Naive B cell (primary cell): ENCODE measurements at regions not wholly inside any gene's neighbourhood (a gene's known extent, or its start where the extent isn't known, plus 50 kb on each side); places are given as distances from the start of the nearest gene placed in this dataset.
"Not testable (repeated sequence)": the region's sequence is repeated elsewhere in the genome, so short reads cannot be mapped to it uniquely, and the experiment has no call there.

ENCODE experiments used
- ATAC-seq, 2 donors: fragments of 150-1000 bp; cut with Tn5 transposase; 2 replicates each; pipeline ENCODE4 v1.10.0; 2021; ENCODE audit warnings: low read depth in 2 of 2, mild to moderate bottlenecking in 2 of 2, moderate library complexity in 2 of 2
- DNase-seq: peaks from one replicate; pipeline ENCODE4 v3.0.0; 2022
- H3K27ac Mint-ChIP-seq, 6 donors: one replicate each; pipeline ENCODE4 v1.8.0; 2020 to 2022; ENCODE audit warnings: mild to moderate bottlenecking in 6 of 6, mixed read lengths in 6 of 6, moderate library complexity in 5 of 6, inconsistent platforms in 2 of 6
- H3K27me3 Mint-ChIP-seq, 3 donors: one replicate each; pipeline ENCODE4 v1.8.0; 2021 to 2022; ENCODE audit warnings: mixed read lengths in 3 of 3, mild to moderate bottlenecking in 1 of 3
- H3K36me3 Mint-ChIP-seq, 2 donors: one replicate each; pipeline ENCODE4 v1.8.0; 2020 to 2022; ENCODE audit warnings: mixed read lengths in 2 of 2, inconsistent platforms in 1 of 2, mild to moderate bottlenecking in 1 of 2
- H3K4me1 Mint-ChIP-seq, 3 donors: one replicate each; pipeline ENCODE4 v1.8.0; 2020 to 2022; ENCODE audit warnings: mixed read lengths in 3 of 3, inconsistent platforms in 1 of 3, mild to moderate bottlenecking in 1 of 3, moderate library complexity in 1 of 3
- H3K4me3 Mint-ChIP-seq, 8 donors: one replicate each; pipeline ENCODE4 v1.8.0; 2020 to 2022; ENCODE audit warnings: mild to moderate bottlenecking in 8 of 8, mixed read lengths in 8 of 8, moderate library complexity in 8 of 8, inconsistent platforms in 2 of 8
- H3K9me3 Mint-ChIP-seq, 7 donors: one replicate each; pipeline ENCODE4 v1.8.0; 2020 to 2022; ENCODE audit warnings: mixed read lengths in 7 of 7, mild to moderate bottlenecking in 5 of 7, inconsistent platforms in 2 of 7, moderate library complexity in 1 of 7

GRCh38 chr4:173642509-173642908, 112.5 kb upstream of the HAND2 start:
- H3K36me3 Mint-ChIP-seq: no peaks in the 10 kb centered on the region
- H3K9me3 Mint-ChIP-seq: peaks cover under 1 to 17% (median 5%) of the 10 kb centered on the region in 7 donors
- DNase-seq: no peak
- H3K4me1 Mint-ChIP-seq: no peaks in the 10 kb centered on the region
- no peak overlapping the region for H3K4me3 Mint-ChIP-seq
- ATAC-seq: no peak
- no peak overlapping the region for H3K27ac Mint-ChIP-seq
- no peaks in the 10 kb centered on the region for H3K27me3 Mint-ChIP-seq

DNA sequence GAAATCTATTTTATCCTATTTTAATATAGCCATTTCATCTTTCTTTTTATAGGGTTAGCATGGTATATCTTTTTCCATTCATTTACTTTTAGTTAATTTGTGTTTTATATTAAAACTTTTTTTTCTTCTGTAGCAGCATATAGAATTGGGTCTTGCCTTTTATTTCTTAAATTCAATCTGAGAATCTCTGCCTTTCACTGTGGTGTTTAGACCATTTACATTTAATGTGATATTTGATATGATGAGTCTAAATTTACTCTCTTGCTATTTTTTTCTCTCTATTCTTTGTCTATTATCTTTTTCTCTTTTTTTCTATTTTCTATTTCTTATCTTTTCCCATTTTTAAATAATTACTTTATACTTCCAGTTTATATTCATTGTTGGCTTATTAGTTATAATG, 105.4 kb upstream of the HAND2 start:
- no peaks in the 10 kb centered on the region for H3K4me1 Mint-ChIP-seq
- peaks cover 0 to 4% of the 10 kb centered on the region in 2 donors for H3K36me3 Mint-ChIP-seq
- DNase-seq: no peak
- H3K9me3 Mint-ChIP-seq: peaks cover 5 to 69% (median 23%) of the 10 kb centered on the region in 7 donors
- no peaks in the 10 kb centered on the region for H3K27me3 Mint-ChIP-seq
- ATAC-seq: no peak
- H3K4me3 Mint-ChIP-seq: no peak overlapping the region
- H3K27ac Mint-ChIP-seq: no peak overlapping the region

- no peak for DNase-seq
- H3K36me3 Mint-ChIP-seq: no peaks in the 10 kb centered on the region
- ATAC-seq: no peak
- H3K9me3 Mint-ChIP-seq: peaks cover 14 to 64% (median 37%) of the 10 kb centered on the region in 7 donors
- no peaks in the 10 kb centered on the region for H3K4me1 Mint-ChIP-seq
- H3K27ac Mint-ChIP-seq: no peak overlapping the region
- H3K4me3 Mint-ChIP-seq: no peak overlapping the region
- H3K27me3 Mint-ChIP-seq: no peaks in the 10 kb centered on the region
Measured at GRCh38 chr4:173626277-173626676, 96.2 kb upstream of the HAND2 start.

GRCh38 chr4:173618648-173619047, 88.6 kb upstream of the HAND2 start:
- H3K9me3 Mint-ChIP-seq: peaks cover 13 to 59% (median 24%) of the 10 kb centered on the region in 7 donors
- not testable (repeated sequence) for DNase-seq, H3K4me3 Mint-ChIP-seq, H3K36me3 Mint-ChIP-seq, H3K4me1 Mint-ChIP-seq, ATAC-seq, H3K27me3 Mint-ChIP-seq, H3K27ac Mint-ChIP-seq

DNA sequence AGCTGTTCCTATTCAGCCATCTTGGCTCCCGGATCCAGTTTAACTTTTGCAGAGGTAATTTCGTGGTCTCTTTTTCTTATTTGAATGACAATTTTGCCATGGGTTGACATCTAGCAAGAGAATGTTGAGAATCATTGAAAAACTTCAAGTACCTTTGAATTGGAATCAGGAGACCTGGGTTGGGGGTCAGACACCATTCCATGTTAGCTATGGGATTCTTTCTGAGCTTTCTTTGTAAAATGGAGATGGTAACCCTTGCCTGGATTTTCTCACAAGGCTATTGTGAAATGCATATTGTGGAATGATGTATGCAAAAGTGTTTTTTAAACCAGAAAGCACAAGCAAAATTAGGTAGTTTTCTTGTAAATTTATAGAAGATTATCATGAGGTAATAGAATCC, 79.1 kb upstream of the HAND2 start:
- H3K9me3 Mint-ChIP-seq: peaks cover 11 to 27% (median 18%) of the 10 kb centered on the region in 7 donors
- no peak overlapping the region for H3K4me3 Mint-ChIP-seq
- peaks cover 0 to 13% of the 10 kb centered on the region in 2 donors for H3K36me3 Mint-ChIP-seq
- ATAC-seq (no peak), DNase-seq (no peak)
- no peaks in the 10 kb centered on the region for H3K4me1 Mint-ChIP-seq
- no peak overlapping the region for H3K27ac Mint-ChIP-seq
- no peaks in the 10 kb centered on the region for H3K27me3 Mint-ChIP-seq

- Mint-ChIP-seq H3K9me3 (peaks cover 12 to 27% (median 18%) of the 10 kb centered on the region in 7 donors), H3K36me3 (peaks cover 0 to 13% of the 10 kb centered on the region in 2 donors)
- not testable (repeated sequence) for DNase-seq, H3K27ac Mint-ChIP-seq, H3K4me3 Mint-ChIP-seq, H3K4me1 Mint-ChIP-seq, H3K27me3 Mint-ChIP-seq, ATAC-seq
Measured at GRCh38 chr4:173608632-173609031, 78.6 kb upstream of the HAND2 start.

GRCh38 chr4:173591760-173592159, 61.7 kb upstream of the HAND2 start:
- ATAC-seq (no peak), DNase-seq (no peak)
- H3K27me3 Mint-ChIP-seq: peaks cover 0 to 6% (median 5%) of the 10 kb centered on the region in 3 donors
- no peak overlapping the region for H3K4me3 Mint-ChIP-seq
- H3K4me1 Mint-ChIP-seq: no peaks in the 10 kb centered on the region
- H3K27ac Mint-ChIP-seq: no peak overlapping the region
- H3K36me3 Mint-ChIP-seq: no peaks in the 10 kb centered on the region
- H3K9me3 Mint-ChIP-seq: peaks cover 0 to 4% (median 0%) of the 10 kb centered on the region in 7 donors

DNA sequence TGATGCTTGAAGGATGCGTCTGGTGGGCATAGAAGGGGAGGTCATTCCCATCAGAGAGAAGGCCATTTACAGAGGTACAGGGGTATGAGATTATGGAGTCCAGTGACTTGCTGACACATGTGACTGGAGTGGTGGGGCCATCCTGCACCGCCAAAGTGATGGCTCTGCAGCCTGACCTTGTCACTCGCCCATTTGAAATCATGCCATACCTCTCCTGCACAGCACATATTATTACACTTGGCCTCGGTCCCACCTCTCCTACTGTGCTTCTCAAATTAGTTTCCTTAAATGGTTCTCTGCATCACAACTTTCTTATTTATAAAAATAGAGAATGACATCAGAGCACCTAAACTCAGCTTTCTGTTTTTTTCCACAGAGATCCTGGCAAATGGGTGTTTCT, 60.7 kb upstream of the HAND2 start:
- H3K36me3 Mint-ChIP-seq: no peaks in the 10 kb centered on the region
- peaks cover 0 to 6% (median 5%) of the 10 kb centered on the region in 3 donors for H3K27me3 Mint-ChIP-seq
- H3K4me3 Mint-ChIP-seq: no peak overlapping the region
- DNase-seq: no peak
- no peaks in the 10 kb centered on the region for H3K4me1 Mint-ChIP-seq
- ATAC-seq: no peak
- no peak overlapping the region for H3K27ac Mint-ChIP-seq
- H3K9me3 Mint-ChIP-seq: peaks cover 0 to 4% (median 3%) of the 10 kb centered on the region in 7 donors

GRCh38 chr4:173585876-173586572, 56.0 kb upstream of the HAND2 start:
- no peak for DNase-seq
- Mint-ChIP-seq H3K9me3 (peaks cover 0 to 9% (median 4%) of the 10 kb centered on the region in 7 donors), H3K36me3 (no peaks in the 10 kb centered on the region), H3K27ac (no peak overlapping the region), H3K4me1 (no peaks in the 10 kb centered on the region), H3K27me3 (peaks cover 0 to 15% (median 12%) of the 10 kb centered on the region in 3 donors), H3K4me3 (no peak overlapping the region)
- no peak for ATAC-seq

DNA sequence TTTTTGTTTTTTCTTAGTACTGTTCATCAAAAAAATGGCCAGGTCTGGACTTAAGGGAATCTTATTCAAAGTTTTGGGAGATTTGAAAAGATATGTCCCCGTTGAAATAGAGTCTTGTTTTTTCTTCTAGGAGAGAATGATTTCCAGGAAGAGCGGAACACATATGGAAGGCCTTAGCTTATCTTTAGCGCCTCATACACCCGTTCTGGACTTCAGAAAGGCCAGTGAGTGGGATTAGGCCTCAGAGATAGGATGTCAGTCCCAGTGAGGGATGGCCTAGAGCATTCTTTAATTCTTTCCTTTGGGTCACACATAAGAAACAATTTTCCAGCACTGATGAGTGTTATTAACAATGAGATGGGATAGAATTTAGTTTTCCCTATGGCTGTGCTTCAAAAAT, 54.5 kb upstream of the HAND2 start:
- H3K9me3 Mint-ChIP-seq: peaks cover 0 to 9% (median 4%) of the 10 kb centered on the region in 7 donors
- H3K4me1 Mint-ChIP-seq: no peaks in the 10 kb centered on the region
- H3K36me3 Mint-ChIP-seq: no peaks in the 10 kb centered on the region
- no peak for ATAC-seq
- H3K27me3 Mint-ChIP-seq: peaks cover 0 to 16% (median 9%) of the 10 kb centered on the region in 3 donors
- H3K4me3 Mint-ChIP-seq: no peak overlapping the region
- no peak overlapping the region for H3K27ac Mint-ChIP-seq
- no peak for DNase-seq
